MM.1S (cell line): ENCODE measurements at regions not wholly inside any gene's neighbourhood (a gene's known extent, or its start where the extent isn't known, plus 50 kb on each side); places are given as distances from the start of the nearest gene placed in this dataset.

Experiments
- CTCF ChIP-seq: fragments of 300-600 bp; sonication (generic); IDR thresholded peaks from 2 replicates; pipeline ENCODE4 v1.5.1; 2016; ENCODE audit warnings: antibody characterized with exemption, low read length, mixed read lengths
- EZH2 ChIP-seq: fragments of 300-600 bp; sonication (generic); optimal IDR thresholded peaks from 2 replicates; pipeline ENCODE3; 2017; ENCODE audit warnings: low read depth, mild to moderate bottlenecking, antibody characterized with exemption, low read length, mixed read lengths
- EZH2phosphoT487 ChIP-seq: fragments of 300-600 bp; sonication (generic); IDR thresholded peaks from 2 replicates; pipeline ENCODE4 v1.6.1; 2018; ENCODE audit warnings: antibody characterized with exemption, low read length

- no peak for TF ChIP-seq CTCF
- no peak for TF ChIP-seq EZH2
- no peak for TF ChIP-seq EZH2phosphoT487
Observed at GRCh38 chr13:44054525-44054924, 174.8 kb downstream of the LACC1 start.
